PC-3 (cell line): ENCODE measurements at regions not wholly inside any gene's neighbourhood (a gene's known extent, or its start where the extent isn't known, plus 50 kb on each side); places are given as distances from the start of the nearest gene placed in this dataset.

Experiments used
- CTCF ChIP-seq: fragments of 300-600 bp; sonication (generic); conservative IDR thresholded peaks from 2 replicates; pipeline ENCODE4 v1.5.1; 2017; ENCODE audit warnings: antibody characterized with exemption, low read depth, mild to moderate bottlenecking, low read length
- EZH2 ChIP-seq: fragments of 300-600 bp; sonication (generic); IDR thresholded peaks from one replicate; pipeline ENCODE4 v1.6.1; 2017; ENCODE audit warnings: antibody characterized with exemption, mild to moderate bottlenecking, low read length; ENCODE audit not compliant: unreplicated experiment
- EZH2phosphoT487 ChIP-seq: fragments of 300-600 bp; sonication (generic); IDR thresholded peaks from 2 replicates; pipeline ENCODE4 v1.6.1; 2018; ENCODE audit warnings: mild to moderate bottlenecking, antibody characterized with exemption, low read length, borderline replicate concordance

DNA sequence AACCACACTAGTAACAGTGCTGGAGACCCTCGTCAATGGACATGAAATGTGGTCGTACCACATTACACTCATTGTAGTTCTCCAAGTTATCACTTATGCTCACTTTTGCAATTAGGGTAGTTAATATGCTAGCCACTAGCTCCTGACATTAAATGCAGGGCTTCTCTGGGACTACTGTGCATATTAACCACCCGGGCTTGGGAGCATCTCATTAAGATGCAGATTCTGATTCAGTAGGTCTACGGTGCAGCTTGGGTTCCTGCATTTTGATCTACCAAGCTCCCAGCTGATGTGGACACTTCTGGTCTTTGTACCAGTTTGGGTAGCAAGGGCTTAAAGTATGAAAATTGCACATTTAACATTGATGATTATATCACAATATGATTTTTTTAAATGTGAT lies 98.0 kb downstream of the ZFP64 start:
- no peak for TF ChIP-seq CTCF
- no peak for TF ChIP-seq EZH2
- TF ChIP-seq EZH2phosphoT487, result no peak
